22Rv1 (cell line): ENCODE measurements at regions not wholly inside any gene's neighbourhood (a gene's known extent, or its start where the extent isn't known, plus 50 kb on each side); places are given as distances from the start of the nearest gene placed in this dataset.
"Not testable (repeated sequence)": the region's sequence is repeated elsewhere in the genome, so short reads cannot be mapped to it uniquely, and the experiment has no call there.

Source experiments
- ZFX ChIP-seq: fragments of 450-650 bp; IDR thresholded peaks from 2 replicates; pipeline ENCODE4 v1.6.1; 2017; ENCODE audit warnings: antibody characterized with exemption, borderline replicate concordance
- TF ChIP-seq, protein P1 (sequence below): fragments of 450-650 bp; IDR thresholded peaks from 2 replicates; pipeline ENCODE4 v1.5.1; 2017; ENCODE audit warnings: mild to moderate bottlenecking

DNA sequence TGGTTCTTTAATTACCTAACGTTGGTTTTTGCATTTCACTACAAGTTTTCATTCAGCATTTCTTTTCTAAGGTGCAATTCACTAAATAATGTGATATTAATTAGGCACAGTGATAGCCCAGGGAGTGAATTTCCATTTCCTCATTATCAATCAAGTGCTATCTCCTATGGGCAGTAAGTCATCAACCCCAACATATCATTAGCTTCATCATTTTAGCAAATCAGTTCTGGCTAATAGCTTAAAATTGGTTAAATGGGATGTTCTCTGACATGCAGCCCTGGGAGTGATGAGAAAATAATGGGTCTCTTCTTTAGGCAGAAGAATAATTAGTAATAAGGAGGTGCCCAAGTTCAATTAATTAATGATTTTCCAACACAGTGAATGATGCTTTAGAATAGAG, 280.9 kb upstream of the PLD5 start:
- TF ChIP-seq, protein P1, sequence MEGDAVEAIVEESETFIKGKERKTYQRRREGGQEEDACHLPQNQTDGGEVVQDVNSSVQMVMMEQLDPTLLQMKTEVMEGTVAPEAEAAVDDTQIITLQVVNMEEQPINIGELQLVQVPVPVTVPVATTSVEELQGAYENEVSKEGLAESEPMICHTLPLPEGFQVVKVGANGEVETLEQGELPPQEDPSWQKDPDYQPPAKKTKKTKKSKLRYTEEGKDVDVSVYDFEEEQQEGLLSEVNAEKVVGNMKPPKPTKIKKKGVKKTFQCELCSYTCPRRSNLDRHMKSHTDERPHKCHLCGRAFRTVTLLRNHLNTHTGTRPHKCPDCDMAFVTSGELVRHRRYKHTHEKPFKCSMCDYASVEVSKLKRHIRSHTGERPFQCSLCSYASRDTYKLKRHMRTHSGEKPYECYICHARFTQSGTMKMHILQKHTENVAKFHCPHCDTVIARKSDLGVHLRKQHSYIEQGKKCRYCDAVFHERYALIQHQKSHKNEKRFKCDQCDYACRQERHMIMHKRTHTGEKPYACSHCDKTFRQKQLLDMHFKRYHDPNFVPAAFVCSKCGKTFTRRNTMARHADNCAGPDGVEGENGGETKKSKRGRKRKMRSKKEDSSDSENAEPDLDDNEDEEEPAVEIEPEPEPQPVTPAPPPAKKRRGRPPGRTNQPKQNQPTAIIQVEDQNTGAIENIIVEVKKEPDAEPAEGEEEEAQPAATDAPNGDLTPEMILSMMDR, result not testable (repeated sequence)
- not testable (repeated sequence) for TF ChIP-seq ZFX
